ENCODE measurements at regions not wholly inside any gene's neighbourhood (a gene's known extent, or its start where the extent isn't known, plus 50 kb on each side); places are given as distances from the start of the nearest gene placed in this dataset.

DNA sequence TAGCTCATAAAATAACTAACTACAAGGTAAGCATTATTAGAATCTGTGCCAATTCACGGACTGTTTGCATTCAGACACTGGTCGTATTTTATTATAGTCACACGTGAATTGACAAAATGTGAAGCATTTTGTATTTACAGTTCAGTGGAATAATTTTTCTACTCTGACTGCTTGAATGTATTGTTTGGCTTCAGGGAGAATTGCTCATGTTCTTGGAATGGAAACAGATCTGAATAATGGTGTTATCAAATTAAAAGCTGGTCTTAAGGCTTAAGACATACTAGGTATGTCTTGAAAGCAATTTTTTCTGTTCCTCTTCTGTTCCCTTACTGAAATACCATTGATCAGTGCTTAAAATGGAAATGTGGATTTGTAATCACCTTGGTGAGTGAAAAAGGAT, 543.7 kb upstream of the TLE4 start:
- CTCF ChIA-PET, result no interaction called here

DNA sequence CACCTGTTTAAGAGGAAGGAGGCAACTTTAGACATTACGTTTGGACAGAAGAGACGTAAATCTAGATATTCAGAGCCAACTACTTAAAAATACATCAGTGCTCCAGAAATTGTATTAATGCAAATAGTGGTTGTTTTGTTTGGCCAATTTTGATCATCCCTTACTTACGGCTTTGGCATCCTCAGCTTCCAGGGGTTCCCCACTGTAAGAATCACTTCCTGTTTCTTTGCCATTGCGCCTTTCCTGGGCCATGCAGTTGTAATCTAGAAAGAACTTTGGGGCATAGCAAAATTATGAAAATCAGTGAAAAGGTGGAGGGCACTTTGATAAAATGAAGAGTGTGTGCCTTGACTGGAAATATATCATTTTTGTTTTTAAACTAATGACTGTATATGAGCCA, 537.2 kb upstream of the TLE4 start:
- Mint-ChIP-seq H3K27ac (no peak overlapping the region), H3K4me1 (no peaks in the 10 kb centered on the region), H3K4me3 (no peak overlapping the region), H3K36me3 (no peaks in the 10 kb centered on the region), H3K9me3 (peaks cover 2% of the 10 kb centered on the region), H3K27me3 (no peaks in the 10 kb centered on the region)
- DNase-seq, result no peak
- CTCF ChIA-PET, result no interaction called here

More for the DNA sequence above, 543.7 kb upstream of the TLE4 start:
- H3K4me1 Mint-ChIP-seq, result no peaks in the 10 kb centered on the region
- H3K27me3 Mint-ChIP-seq, result no peaks in the 10 kb centered on the region
- no peak overlapping the region for H3K4me3 Mint-ChIP-seq
- no peaks in the 10 kb centered on the region for H3K36me3 Mint-ChIP-seq
- H3K9me3 Mint-ChIP-seq, result no peaks in the 10 kb centered on the region
- no peak for DNase-seq
- H3K27ac Mint-ChIP-seq, result no peak overlapping the region

DNA sequence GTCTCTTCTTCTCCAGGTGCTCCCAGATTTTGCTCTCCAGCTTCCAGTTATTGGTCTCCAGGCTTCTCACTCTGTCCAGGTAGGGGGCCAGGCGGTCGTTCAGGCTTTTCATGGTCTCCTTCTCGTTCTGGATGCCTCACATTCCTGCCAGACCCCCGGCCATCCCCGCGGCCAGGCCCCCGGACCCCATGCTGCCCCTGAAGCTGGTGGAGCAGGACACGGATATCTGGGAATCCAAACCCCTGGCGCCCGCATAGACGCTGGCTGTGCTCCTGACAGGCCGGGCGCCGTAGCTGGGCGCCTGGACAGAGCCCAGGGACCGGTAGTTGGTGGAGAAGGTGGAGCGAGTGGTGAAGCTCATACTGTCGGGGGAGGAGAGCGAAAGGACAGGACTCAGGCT, 534.4 kb upstream of the TLE4 start:
- no peak for DNase-seq
- Mint-ChIP-seq H3K27me3 (no peaks in the 10 kb centered on the region), H3K36me3 (no peaks in the 10 kb centered on the region), H3K4me3 (no peak overlapping the region), H3K9me3 (peaks cover 2% of the 10 kb centered on the region), H3K4me1 (no peaks in the 10 kb centered on the region), H3K27ac (no peak overlapping the region)
- CTCF ChIA-PET, result no interaction called here

DNA sequence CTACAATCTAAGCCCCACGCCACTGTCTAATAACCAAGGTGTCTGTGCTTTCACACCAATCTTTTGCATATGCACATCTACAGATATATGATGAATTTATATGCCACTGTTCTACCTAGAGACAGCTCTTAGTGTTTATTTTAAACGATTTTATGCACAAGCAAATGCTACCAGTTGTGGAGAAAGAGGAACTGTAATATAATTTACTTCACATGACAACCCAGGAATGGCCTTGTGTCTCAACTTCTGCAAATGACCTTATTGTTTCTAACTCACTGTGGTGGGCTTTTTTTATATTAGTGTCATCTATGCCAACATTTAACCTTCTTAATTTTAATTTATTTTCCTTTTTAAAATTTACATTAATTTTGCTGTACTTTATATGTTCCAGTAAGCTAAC, 531.1 kb upstream of the TLE4 start:
- no peak for DNase-seq
- Mint-ChIP-seq H3K4me3 (no peak overlapping the region), H3K27ac (no peak overlapping the region), H3K27me3 (no peaks in the 10 kb centered on the region), H3K36me3 (no peaks in the 10 kb centered on the region), H3K9me3 (peaks cover 5% of the 10 kb centered on the region), H3K4me1 (no peaks in the 10 kb centered on the region)
- CTCF ChIA-PET, result no interaction called here

DNA sequence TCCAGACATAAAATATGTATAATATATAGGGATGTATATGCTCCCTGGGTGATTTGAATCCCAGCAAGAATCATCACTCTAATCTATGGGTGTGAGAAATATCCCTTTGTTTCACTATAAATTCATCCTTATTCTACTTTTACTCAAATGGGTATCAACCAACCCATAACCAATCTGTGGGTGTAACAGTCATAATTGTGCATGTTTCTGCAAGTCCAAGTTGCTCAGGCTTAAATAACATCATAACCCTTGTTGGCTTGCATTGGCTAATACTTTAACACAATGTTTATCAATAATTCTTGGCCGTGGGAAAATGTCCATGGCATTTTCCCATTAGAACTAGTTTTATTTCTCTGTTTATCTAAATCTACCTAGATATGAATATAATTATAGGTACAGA, 530.5 kb upstream of the TLE4 start:
- Mint-ChIP-seq H3K27me3 (no peaks in the 10 kb centered on the region), H3K4me3 (no peak overlapping the region), H3K9me3 (peaks cover 5% of the 10 kb centered on the region), H3K4me1 (no peaks in the 10 kb centered on the region), H3K36me3 (no peaks in the 10 kb centered on the region), H3K27ac (no peak overlapping the region)
- DNase-seq, result no peak
- CTCF ChIA-PET, result no interaction called here

DNA sequence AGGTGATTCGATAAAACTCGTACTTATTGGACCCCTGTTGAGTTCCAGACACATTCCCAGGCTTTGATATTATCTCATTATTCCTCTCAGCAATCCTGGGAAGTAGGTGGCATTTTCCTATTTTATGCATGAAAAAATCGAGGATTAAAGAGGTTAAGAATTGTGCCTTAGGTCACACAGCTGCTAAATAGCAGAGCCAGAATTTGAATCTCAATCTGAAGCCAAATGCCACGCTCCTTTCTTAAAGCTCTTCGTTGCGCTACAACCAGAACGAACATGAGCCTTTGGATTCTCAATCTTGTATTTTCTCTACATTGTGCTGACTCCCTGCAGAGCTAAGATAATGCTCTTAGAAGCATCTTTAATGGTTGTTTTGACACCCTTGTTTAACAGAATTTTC, 527.8 kb upstream of the TLE4 start:
- no peaks in the 10 kb centered on the region for H3K4me1 Mint-ChIP-seq
- H3K27me3 Mint-ChIP-seq, result no peaks in the 10 kb centered on the region
- no peaks in the 10 kb centered on the region for H3K36me3 Mint-ChIP-seq
- CTCF ChIA-PET, result no interaction called here
- no peak overlapping the region for H3K27ac Mint-ChIP-seq
- no peak for DNase-seq
- H3K9me3 Mint-ChIP-seq, result peaks cover 3% of the 10 kb centered on the region
- no peak overlapping the region for H3K4me3 Mint-ChIP-seq

DNA sequence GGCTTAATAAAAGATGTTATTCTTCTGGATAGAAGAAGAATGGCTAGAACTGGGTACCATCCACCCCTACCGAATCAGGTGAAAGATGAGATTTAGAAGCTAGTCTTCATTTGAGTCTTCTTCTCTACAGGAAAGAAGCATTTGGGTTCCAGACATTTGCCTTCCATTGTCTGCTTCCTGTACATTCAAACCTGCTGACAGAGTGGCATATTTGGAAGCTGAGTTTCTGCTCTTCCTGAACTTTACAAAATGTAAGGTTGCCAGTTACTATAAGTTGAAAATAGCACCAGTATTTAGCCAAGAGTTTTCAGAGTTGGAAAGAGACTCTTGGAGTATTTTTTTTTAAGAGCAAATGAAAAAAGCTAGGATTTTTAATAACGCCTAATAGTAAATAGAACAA, 525.4 kb upstream of the TLE4 start:
- H3K9me3 Mint-ChIP-seq, result peaks cover 4% of the 10 kb centered on the region
- no peak overlapping the region for H3K27ac Mint-ChIP-seq
- no peak for DNase-seq
- no peaks in the 10 kb centered on the region for H3K36me3 Mint-ChIP-seq
- CTCF ChIA-PET, result no interaction called here
- H3K4me3 Mint-ChIP-seq, result no peak overlapping the region
- H3K4me1 Mint-ChIP-seq, result no peaks in the 10 kb centered on the region
- no peaks in the 10 kb centered on the region for H3K27me3 Mint-ChIP-seq

DNA sequence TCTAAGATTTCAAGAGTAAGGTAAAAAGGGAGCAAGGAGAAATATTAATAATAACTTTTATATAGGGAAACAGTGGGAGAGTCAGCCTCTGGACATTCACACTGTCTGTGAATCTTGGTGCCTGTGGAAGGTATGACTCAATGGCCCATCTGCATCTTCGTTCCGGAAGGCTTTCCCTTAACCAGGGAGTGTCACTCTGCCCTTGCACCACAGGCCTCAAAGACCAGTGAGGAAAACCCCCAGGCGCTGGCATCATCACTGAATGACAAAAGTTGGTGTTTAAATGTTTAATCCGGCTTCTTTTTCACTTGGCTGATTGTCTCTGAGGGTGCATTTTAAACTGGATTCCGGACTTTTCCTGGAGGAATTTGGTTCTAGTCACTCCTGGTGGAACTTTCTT, 522.4 kb upstream of the TLE4 start:
- no peaks in the 10 kb centered on the region for H3K27me3 Mint-ChIP-seq
- H3K4me1 Mint-ChIP-seq, result no peaks in the 10 kb centered on the region
- no peak overlapping the region for H3K27ac Mint-ChIP-seq
- no peaks in the 10 kb centered on the region for H3K36me3 Mint-ChIP-seq
- CTCF ChIA-PET, result no interaction called here
- peaks cover 4% of the 10 kb centered on the region for H3K9me3 Mint-ChIP-seq
- DNase-seq, result no peak
- no peak overlapping the region for H3K4me3 Mint-ChIP-seq

DNA sequence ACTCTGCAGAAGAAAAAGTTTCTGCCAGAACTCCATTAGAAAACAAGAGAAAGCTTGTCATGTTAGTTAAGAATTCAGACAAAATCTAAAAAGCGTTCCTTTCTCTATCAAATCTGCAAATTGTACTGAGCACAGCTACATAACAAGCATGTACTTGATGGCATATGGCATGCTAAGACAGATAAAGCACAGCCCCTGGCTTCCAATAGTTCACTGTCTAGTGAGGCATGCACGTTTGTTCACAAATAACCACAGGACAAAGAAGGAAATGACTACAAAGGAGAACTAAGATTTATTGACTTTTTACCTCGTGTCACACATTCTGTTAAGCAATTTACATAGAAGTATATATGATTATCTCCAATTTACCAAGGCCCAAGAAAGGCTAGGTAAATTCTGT, 518.2 kb upstream of the TLE4 start:
- DNase-seq, result no peak

DNA sequence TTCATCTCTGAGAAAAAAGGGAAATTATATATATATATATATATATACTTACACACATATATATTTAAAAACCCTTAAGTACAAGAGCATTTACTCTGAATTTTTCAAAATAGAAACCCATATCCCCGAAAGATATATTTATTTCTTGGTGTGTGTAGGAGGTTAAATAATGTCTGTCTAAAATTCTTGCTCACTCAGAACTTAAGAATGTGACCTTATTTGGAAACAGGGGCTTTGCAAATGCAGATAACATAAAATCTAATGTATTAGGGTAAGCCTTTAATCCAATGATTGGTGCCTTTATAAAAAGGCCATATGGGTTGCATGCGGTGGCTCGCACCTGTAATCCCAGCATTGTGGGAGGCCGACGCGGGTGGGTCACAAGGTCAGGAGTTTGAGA, 517.3 kb upstream of the TLE4 start:
- Mint-ChIP-seq H3K27me3 (no peaks in the 10 kb centered on the region), H3K9me3 (peaks cover 2% of the 10 kb centered on the region), H3K36me3 (no peaks in the 10 kb centered on the region), H3K4me1 (no peaks in the 10 kb centered on the region), H3K4me3 (no peak overlapping the region), H3K27ac (no peak overlapping the region)
- no peak for DNase-seq
- CTCF ChIA-PET, result no interaction called here

More for the DNA sequence above, 518.2 kb upstream of the TLE4 start:
- Mint-ChIP-seq H3K4me3 (no peak overlapping the region), H3K27me3 (no peaks in the 10 kb centered on the region), H3K36me3 (no peaks in the 10 kb centered on the region), H3K27ac (no peak overlapping the region), H3K4me1 (no peaks in the 10 kb centered on the region), H3K9me3 (peaks cover 2% of the 10 kb centered on the region)
- CTCF ChIA-PET, result no interaction called here

DNA sequence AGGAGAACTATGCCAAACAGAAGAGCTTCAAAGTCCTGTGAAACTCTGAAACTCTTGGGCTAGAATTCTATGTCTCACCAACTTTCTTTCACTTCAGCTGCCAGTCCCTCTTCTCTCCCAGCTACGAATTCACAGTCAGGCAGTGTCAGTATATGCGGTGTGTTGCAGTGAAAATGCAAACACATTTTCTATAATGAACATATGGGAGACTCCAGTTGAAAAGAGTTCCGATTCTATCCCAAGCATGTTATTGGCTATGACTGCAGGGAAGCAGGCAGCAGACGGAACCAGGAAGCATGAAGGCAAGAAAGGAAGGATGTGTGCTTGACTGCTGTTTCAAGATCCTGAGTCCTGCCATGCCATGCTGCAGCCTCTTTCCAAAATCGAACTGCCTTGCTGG, 515.7 kb upstream of the TLE4 start:
- DNase-seq, result no peak
- Mint-ChIP-seq H3K27me3 (no peaks in the 10 kb centered on the region), H3K27ac (no peak overlapping the region), H3K36me3 (no peaks in the 10 kb centered on the region), H3K4me1 (no peaks in the 10 kb centered on the region), H3K9me3 (peaks cover 2% of the 10 kb centered on the region), H3K4me3 (no peak overlapping the region)
- CTCF ChIA-PET, result no interaction called here

DNA sequence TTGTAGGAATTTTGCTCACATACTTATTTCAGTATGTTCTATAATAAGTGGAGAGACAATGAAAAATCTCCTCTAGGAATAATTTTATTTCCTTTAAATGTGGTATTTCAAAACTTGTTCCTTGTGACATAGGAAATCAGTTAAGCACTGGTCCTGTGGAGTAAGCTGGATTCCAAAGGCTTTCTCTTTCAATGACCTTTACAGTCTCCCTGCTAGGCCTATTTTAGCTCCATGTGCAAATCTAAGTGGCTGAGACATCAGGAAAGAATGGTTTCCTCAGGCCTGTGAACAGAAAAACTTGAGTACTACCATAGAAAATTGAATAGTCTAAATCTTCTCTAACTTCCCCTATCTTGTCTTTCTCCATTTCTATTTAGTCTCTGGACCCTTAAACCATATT, 514.2 kb upstream of the TLE4 start:
- Mint-ChIP-seq H3K36me3 (no peaks in the 10 kb centered on the region), H3K4me3 (no peak overlapping the region), H3K27me3 (no peaks in the 10 kb centered on the region), H3K4me1 (no peaks in the 10 kb centered on the region), H3K27ac (no peak overlapping the region), H3K9me3 (no peaks in the 10 kb centered on the region)
- CTCF ChIA-PET, result no interaction called here
- DNase-seq, result no peak

DNA sequence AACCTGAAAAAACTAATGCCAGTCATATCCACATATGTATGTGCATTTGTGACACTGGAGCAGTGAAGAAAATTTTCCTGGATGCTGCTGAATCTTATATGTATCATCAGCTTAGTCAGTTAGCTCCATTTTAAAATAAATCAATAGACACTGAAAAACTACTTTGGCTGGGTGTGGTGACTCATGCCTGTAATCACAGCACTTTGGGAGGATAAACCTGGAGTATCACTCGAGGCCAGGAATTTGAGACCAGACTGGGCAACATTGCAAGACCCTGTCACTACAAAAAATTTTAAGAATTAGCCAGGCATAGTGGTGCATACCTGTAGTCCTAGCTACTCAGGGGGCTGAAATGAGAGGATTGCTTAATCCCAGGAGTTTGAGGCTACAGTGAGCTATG, 511.0 kb upstream of the TLE4 start:
- Mint-ChIP-seq H3K27ac (no peak overlapping the region), H3K4me1 (no peaks in the 10 kb centered on the region), H3K27me3 (no peaks in the 10 kb centered on the region), H3K36me3 (no peaks in the 10 kb centered on the region), H3K4me3 (no peak overlapping the region), H3K9me3 (peaks cover 3% of the 10 kb centered on the region)
- CTCF ChIA-PET, result no interaction called here
- no peak for DNase-seq

DNA sequence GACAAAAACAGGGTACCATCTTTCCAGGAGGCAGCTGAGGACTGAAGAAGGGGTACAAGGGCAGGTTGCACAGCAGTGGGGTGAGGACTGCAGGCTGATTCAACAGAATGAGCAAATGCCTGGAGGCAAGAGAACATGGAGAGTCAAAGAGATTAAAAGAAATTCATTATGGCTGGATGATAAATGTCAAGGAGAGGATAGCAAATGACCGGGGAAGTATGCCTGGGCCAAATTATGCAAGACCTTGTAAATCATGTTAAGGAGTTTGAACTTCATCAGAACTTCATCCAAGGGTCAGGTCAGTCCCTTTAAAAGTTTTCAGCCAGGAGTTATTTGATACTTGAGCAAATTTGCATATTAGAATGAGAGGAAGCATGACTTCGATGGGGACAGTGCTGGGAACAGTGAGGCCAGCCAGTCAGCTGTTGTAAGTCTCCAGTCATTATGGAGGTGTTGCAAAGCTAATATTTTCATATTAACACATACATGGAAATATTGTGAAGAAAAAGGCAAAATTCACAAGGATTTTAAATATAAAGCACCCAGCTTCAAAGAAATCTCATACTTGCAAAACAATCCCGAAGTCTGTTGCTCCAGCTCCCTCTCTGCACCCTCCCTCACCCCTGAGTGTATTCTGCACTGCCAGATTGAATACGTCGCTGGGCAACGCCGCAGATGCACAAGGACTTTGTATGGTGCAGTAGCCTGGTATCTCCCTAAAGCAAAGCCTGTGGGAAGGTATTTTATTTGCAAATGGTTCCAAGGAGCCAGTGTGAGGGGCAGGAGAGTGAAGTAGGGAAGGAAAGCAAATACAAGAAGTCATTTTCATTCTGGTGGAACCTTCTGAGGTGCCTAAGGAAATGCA, 509.8 kb upstream of the TLE4 start:
- Mint-ChIP-seq H3K4me1 (no peaks in the 10 kb centered on the region), H3K4me3 (no peak overlapping the region), H3K27me3 (no peaks in the 10 kb centered on the region), H3K9me3 (peaks cover 3% of the 10 kb centered on the region), H3K36me3 (no peaks in the 10 kb centered on the region), H3K27ac (no peak overlapping the region)
- no peak for DNase-seq
- CTCF ChIA-PET, result no interaction called here

DNA sequence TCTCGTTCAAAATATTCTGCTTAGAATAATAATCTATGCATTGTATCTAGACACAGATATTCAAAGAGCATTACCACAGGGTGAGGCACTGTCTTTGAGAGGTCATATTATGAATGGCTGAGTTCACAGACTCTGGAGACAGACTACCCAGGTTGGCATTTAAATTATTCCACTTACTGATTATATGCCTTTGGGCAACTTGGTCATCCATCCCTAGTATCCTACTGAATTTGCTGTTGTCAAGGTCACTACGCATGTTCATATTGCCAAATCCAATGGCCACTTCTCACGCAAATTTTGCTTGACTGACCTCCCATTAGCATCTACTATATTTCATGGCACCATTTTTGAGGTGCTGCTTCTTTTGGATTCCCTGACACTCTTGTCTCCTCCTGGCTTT, 498.6 kb upstream of the TLE4 start:
- no peak overlapping the region for H3K27ac Mint-ChIP-seq
- CTCF ChIA-PET, result no interaction called here

DNA sequence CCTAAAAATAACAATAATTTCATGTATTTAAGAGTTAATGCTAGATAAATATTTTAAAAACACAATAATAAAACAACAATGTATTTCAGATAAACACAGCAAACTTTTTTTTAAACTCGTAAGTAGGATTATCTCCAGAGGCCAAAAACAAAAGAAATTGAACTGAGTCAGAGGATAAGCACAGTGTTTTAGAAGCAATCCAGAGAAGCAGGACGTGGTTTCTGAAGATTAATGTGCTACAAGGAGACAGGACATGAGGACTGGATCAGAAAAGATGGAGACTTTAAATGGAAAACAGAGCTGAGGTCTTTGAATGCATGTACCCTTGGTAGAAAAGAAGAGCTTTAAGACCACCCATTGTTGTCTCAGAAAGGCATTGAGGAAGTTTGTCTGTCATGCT, 491.2 kb upstream of the TLE4 start:
- peaks cover 5% of the 10 kb centered on the region for H3K9me3 Mint-ChIP-seq
- DNase-seq, result no peak
- no peak overlapping the region for H3K27ac Mint-ChIP-seq
- no peaks in the 10 kb centered on the region for H3K27me3 Mint-ChIP-seq
- H3K36me3 Mint-ChIP-seq, result no peaks in the 10 kb centered on the region
- H3K4me1 Mint-ChIP-seq, result no peaks in the 10 kb centered on the region
- CTCF ChIA-PET, result no interaction called here
- H3K4me3 Mint-ChIP-seq, result no peak overlapping the region

More for the DNA sequence above, 498.6 kb upstream of the TLE4 start:
- Mint-ChIP-seq H3K27me3 (no peaks in the 10 kb centered on the region), H3K4me1 (no peaks in the 10 kb centered on the region), H3K4me3 (no peak overlapping the region), H3K36me3 (no peaks in the 10 kb centered on the region), H3K9me3 (peaks cover 9% of the 10 kb centered on the region)
- no peak for DNase-seq

All from activated naive CD4-positive, alpha-beta T cell treated with anti-CD3 and anti-CD28 coated beads, Interleukin-2, amount 10 ng/mL, durations not matched to agents 7 days and 5 days (primary cell).